SK-N-SH (cell line): ENCODE measurements at regions not wholly inside any gene's neighbourhood (a gene's known extent, or its start where the extent isn't known, plus 50 kb on each side); places are given as distances from the start of the nearest gene placed in this dataset.

Experiments
- CTCF ChIA-PET: fragments of 300-600, 350-600 bp; formaldehyde crosslinking; extraction: SDS; loops from one replicate; lab custom pipeline; 2021; lab: Yijun Ruan, JAX
- POLR2A ChIA-PET: fragments of 350-600 bp; sonication (Branson Sonifier 250); formaldehyde crosslinking; extraction: SDS; loops from one replicate; lab custom pipeline; 2020; ENCODE audit warnings: antibody characterized with exemption, inconsistent platforms; lab: Yijun Ruan, JAX
- DNase-seq: peaks from one replicate; pipeline ENCODE4 v3.0.0; 2012
- H2AFZ ChIP-seq: fragments of 200-600 bp; sonication (generic); 2 replicates; pipeline ENCODE4 v1.8.1; 2016; ENCODE audit warnings: antibody characterized with exemption, mild to moderate bottlenecking, low read depth
- H3F3A ChIP-seq: fragments of 200-600 bp; sonication (generic); replicated peaks from 2 replicates; pipeline ENCODE3; 2016; ENCODE audit warnings: antibody characterized with exemption, mild to moderate bottlenecking; ENCODE audit not compliant: insufficient read depth
- H3K27ac ChIP-seq, 2 experiments: fragments of 200-500 bp in 1 of 2; fragments of 200-600 bp in 1 of 2; sonication (Bioruptor generic) in 1 of 2; sonication (generic), shearing (Covaris generic) in 1 of 2; 2 replicates each; pipeline versions ENCODE4 v1.5.1 to v1.6.1; 2014 to 2016; ENCODE audit warnings: low read depth in 2 of 2, inconsistent platforms in 1 of 2, low read length in 1 of 2, mild to moderate bottlenecking in 1 of 2, mixed read lengths in 1 of 2
- H3K27me3 ChIP-seq: fragments of 200-600 bp; sonication (generic), shearing (Covaris generic); 2 replicates; pipeline ENCODE4 v1.6.1; 2016; ENCODE audit warnings: mixed run types; ENCODE audit not compliant: insufficient read depth
- H3K36me3 ChIP-seq, 2 experiments: fragments of 200-500 bp in 1 of 2; fragments of 200-600 bp in 1 of 2; sonication (Bioruptor generic) in 1 of 2; sonication (generic) in 1 of 2; replicated peaks in 1 of 2; 2 replicates each; pipeline versions ENCODE3 to v1.5.1; 2014 to 2016; ENCODE audit warnings: low read length in 1 of 2, mild to moderate bottlenecking in 1 of 2; ENCODE audit not compliant: insufficient read depth in 2 of 2, control insufficient read depth in 1 of 2
- H3K4me1 ChIP-seq, 2 experiments: fragments of 200-500 bp in 1 of 2; fragments of 200-600 bp in 1 of 2; sonication (Bioruptor generic) in 1 of 2; sonication (generic), shearing (Covaris generic) in 1 of 2; 2 replicates each; pipeline versions ENCODE4 v1.5.1 to v1.6.1; 2014 to 2016; ENCODE audit warnings: low read depth in 1 of 2, low read length in 1 of 2, mixed run types in 1 of 2; ENCODE audit not compliant: insufficient read depth in 2 of 2, control insufficient read depth in 1 of 2
- H3K4me2 ChIP-seq: fragments of 200-600 bp; sonication (generic), shearing (Covaris generic); 2 replicates; pipeline ENCODE4 v1.6.1; 2017; ENCODE audit warnings: mixed run types
- H3K4me3 ChIP-seq, 2 experiments: fragments of 200-500 bp in 1 of 2; fragments of 200-600 bp in 1 of 2; sonication (Bioruptor generic) in 1 of 2; sonication (generic), shearing (Covaris generic) in 1 of 2; 2 replicates each; pipeline versions ENCODE4 v1.5.1 to v1.8.1; 2014 to 2016; ENCODE audit warnings: low read depth in 2 of 2, inconsistent platforms in 1 of 2, low read length in 1 of 2, mild to moderate bottlenecking in 1 of 2, mixed read lengths in 1 of 2, moderate library complexity in 1 of 2
- H3K79me2 ChIP-seq: fragments of 200-600 bp; sonication (generic); 2 replicates; pipeline ENCODE4 v1.8.1; 2017; ENCODE audit warnings: mild to moderate bottlenecking; ENCODE audit not compliant: insufficient read depth
- H3K9ac ChIP-seq: fragments of 200-600 bp; sonication (generic); 2 replicates; pipeline ENCODE4 v1.6.1; 2017; ENCODE audit warnings: mixed run types
- H3K9me2 ChIP-seq: fragments of 200-600 bp; sonication (generic); 2 replicates; pipeline ENCODE4 v1.6.1; 2017; ENCODE audit warnings: mixed run types
- H3K9me3 ChIP-seq: fragments of 200-600 bp; sonication (generic); 2 replicates; pipeline ENCODE4 v1.6.1; 2017; ENCODE audit warnings: mixed run types, mild to moderate bottlenecking, moderate library complexity
- H4K20me1 ChIP-seq: fragments of 200-600 bp; sonication (generic); 2 replicates; pipeline ENCODE4 v1.6.1; 2017; ENCODE audit warnings: mild to moderate bottlenecking, mixed run types; ENCODE audit not compliant: insufficient read depth
- EZH2phosphoT487 ChIP-seq: fragments of 200-600 bp; sonication (generic); IDR thresholded peaks from 2 replicates; pipeline ENCODE4 v1.6.1; 2017; ENCODE audit warnings: low read depth, mixed run types, mild to moderate bottlenecking, antibody characterized with exemption, moderate library complexity, borderline replicate concordance
- FOXM1 ChIP-seq: IDR thresholded peaks from 2 replicates; pipeline ENCODE4 v1.4.0; 2012; ENCODE audit warnings: low read depth, mild to moderate bottlenecking
- GABPA ChIP-seq: IDR thresholded peaks from 2 replicates; pipeline ENCODE4 v1.4.0; 2012; ENCODE audit warnings: low read depth, mild to moderate bottlenecking
- GATA2 ChIP-seq: sonication (generic); formaldehyde crosslinking; IDR thresholded peaks from 2 replicates; pipeline ENCODE4 v1.5.0; 2020; ENCODE audit warnings: mild to moderate bottlenecking, missing genetic modification reagents
- IRF3 ChIP-seq: fragments of 150-350 bp; IDR thresholded peaks from 2 replicates; pipeline ENCODE4 v1.6.1; 2016; ENCODE audit warnings: mild to moderate bottlenecking, low read depth, low read length
- JUND ChIP-seq: IDR thresholded peaks from 2 replicates; pipeline ENCODE4 v1.4.0; 2012
- MEF2A ChIP-seq: IDR thresholded peaks from 2 replicates; pipeline ENCODE4 v1.4.0; 2012; ENCODE audit warnings: low read depth, borderline replicate concordance
- NFIC ChIP-seq: IDR thresholded peaks from 2 replicates; pipeline ENCODE4 v1.4.0; 2012; ENCODE audit warnings: borderline replicate concordance
- NRF1 ChIP-seq: IDR thresholded peaks from 2 replicates; pipeline ENCODE4 v1.6.1; 2012; ENCODE audit warnings: low read depth, mild to moderate bottlenecking, low read length
- PBX3 ChIP-seq: IDR thresholded peaks from 2 replicates; pipeline ENCODE4; 2012
- RAD21 ChIP-seq: IDR thresholded peaks from 2 replicates; pipeline ENCODE4 v1.6.1; 2012; ENCODE audit warnings: mild to moderate bottlenecking, low read length
- REST ChIP-seq: IDR thresholded peaks from 2 replicates; pipeline ENCODE4 v1.6.1; 2012; ENCODE audit warnings: mild to moderate bottlenecking, low read depth, low read length, moderate library complexity
- RXRA ChIP-seq: IDR thresholded peaks from 2 replicates; pipeline ENCODE4 v1.4.0; 2012; ENCODE audit warnings: low read depth, mild to moderate bottlenecking, borderline replicate concordance
- SIN3A ChIP-seq: IDR thresholded peaks from 2 replicates; pipeline ENCODE4 v1.6.1; 2012; ENCODE audit warnings: low read depth, mild to moderate bottlenecking, low read length, moderate library complexity, borderline replicate concordance
- SMC3 ChIP-seq: IDR thresholded peaks from 2 replicates; pipeline ENCODE4 v1.6.1; 2012; ENCODE audit warnings: low read depth, low read length, improper control_type of control experiment
- TAF1 ChIP-seq: IDR thresholded peaks from 2 replicates; pipeline ENCODE4 v1.6.1; 2012; ENCODE audit warnings: low read depth, mild to moderate bottlenecking, low read length, moderate library complexity, borderline replicate concordance
- USF1 ChIP-seq: IDR thresholded peaks from 2 replicates; pipeline ENCODE4 v1.4.0; 2012; ENCODE audit warnings: low read depth, borderline replicate concordance
- USF2 ChIP-seq: fragments of 150-350 bp; IDR thresholded peaks from 2 replicates; pipeline ENCODE4 v1.6.1; 2017; ENCODE audit warnings: antibody characterized with exemption, low read length, low read depth, borderline replicate concordance
- ZBTB33 ChIP-seq: IDR thresholded peaks from 2 replicates; pipeline ENCODE4 v1.4.0; 2012; ENCODE audit warnings: low read depth, borderline replicate concordance

GRCh38 chr5:88613051-88613450, 269.9 kb downstream of the MEF2C start:
- no peaks in the 10 kb centered on the region for H4K20me1 ChIP-seq
- H3K9ac ChIP-seq: no peak overlapping the region
- no peaks in the 10 kb centered on the region for H3K9me2 ChIP-seq
- H3K9me3 ChIP-seq: no peaks in the 10 kb centered on the region
- ChIA-PET POLR2A (no interaction called here), CTCF (interaction anchor here (0.7 kb wide), 1 partner anchor 86 kb away, joined by 3 read pairs; no protein-coding TSS in a partner anchor)
- no peak overlapping the region for H3K27ac ChIP-seq
- no peak overlapping the region for H3K4me3 ChIP-seq
- H3F3A ChIP-seq: no peaks in the 10 kb centered on the region
- no peak overlapping the region for H2AFZ ChIP-seq
- no peaks in the 10 kb centered on the region; the same call in 1 of the 2 replicates for H3K27me3 ChIP-seq
- no peak overlapping the region for H3K4me2 ChIP-seq
- no peaks in the 10 kb centered on the region for H3K36me3 ChIP-seq
- H3K79me2 ChIP-seq: no peaks in the 10 kb centered on the region
- DNase-seq: no peak
- TF ChIP-seq NFIC (no peak), NRF1 (no peak), EZH2phosphoT487 (no peak), ZBTB33 (no peak), IRF3 (no peak), USF1 (no peak), JUND (no peak), GATA2 (CRISPR knock-in tag) (no peak), USF2 (no peak), RAD21 (no peak), FOXM1 (no peak), TAF1 (no peak), PBX3 (no peak), RXRA (no peak), SIN3A (no peak), GABPA (no peak), SMC3 (no peak), MEF2A (no peak), REST (no peak)
- no peaks in the 10 kb centered on the region for H3K4me1 ChIP-seq
